K562 (cell line): ENCODE measurements at regions not wholly inside any gene's neighbourhood (a gene's known extent, or its start where the extent isn't known, plus 50 kb on each side); places are given as distances from the start of the nearest gene placed in this dataset.

ENCODE experiments used
- ATAC-seq: fragments of 200-7000 bp; cut with Tn5 transposase; 3 replicates; pipeline ENCODE4 v1.9.1; 2020; ENCODE audit warnings: moderate library complexity
- BruUV-seq: library from RNA; stranded (reverse); fragments of 400-500 nt; replicated peaks from 2 replicates; lab custom pipeline; 2021; lab: Mats Ljungman, UMichigan
- CTCF ChIA-PET: fragments of 300-600 bp; formaldehyde crosslinking; extraction: SDS; loops from one replicate; lab custom pipeline; 2021; ENCODE audit warnings: low intra/inter-chr PET ratio; lab: Yijun Ruan, JAX
- POLR2A ChIA-PET: fragments of 300-600, 350-650 bp; sonication (Branson Sonifier 250); formaldehyde crosslinking; extraction: SDS; loops from one replicate; lab custom pipeline; 2021; ENCODE audit warnings: antibody characterized with exemption, inconsistent platforms; lab: Yijun Ruan, JAX
- DNase-seq, 4 experiments: peaks; one replicate each; pipeline versions ENCODE4 v3.0.0 to v3.0.0-alpha.2; 2011 to 2018; ENCODE audit warnings: low spot score in 3 of 4, mixed read lengths in 3 of 4; ENCODE audit errors: extremely low read depth in 1 of 4
- FAIRE-seq: peaks from 2 replicates; lab custom pipeline; 2011; peaks lifted over from hg19 to GRCh38; lab: Jason Lieb, UNC
- H2AFZ ChIP-seq: 2 replicates; pipeline ENCODE4 v1.6.0; 2011; ENCODE audit warnings: low read depth, low read length, control low read depth, inconsistent platforms
- H3K27ac ChIP-seq: fragments of 200-600 bp; 3 replicates; pipeline ENCODE4 v1.8.0; 2011; ENCODE audit warnings: low read depth, mild to moderate bottlenecking, control low read depth, inconsistent platforms, low read length, moderate library complexity, mixed read lengths; ENCODE audit errors: extremely low read depth
- H3K27me3 ChIP-seq, 2 experiments: fragments of 300-600 bp in 1 of 2; 2 replicates in 1 of 2; 3 replicates in 1 of 2; pipeline versions ENCODE4 v1.6.0 to v1.8.0; 2011; ENCODE audit warnings: inconsistent platforms in 2 of 2, low read length in 2 of 2, mild to moderate bottlenecking in 1 of 2, mixed read lengths in 1 of 2, moderate library complexity in 1 of 2; ENCODE audit not compliant: control insufficient read depth in 2 of 2, insufficient read depth in 2 of 2
- H3K36me3 ChIP-seq: fragments of 300-600 bp; 3 replicates; pipeline ENCODE4 v1.8.0; 2011; ENCODE audit warnings: mild to moderate bottlenecking, low read length, inconsistent platforms; ENCODE audit not compliant: control insufficient read depth, insufficient read depth
- H3K4me1 ChIP-seq, 2 experiments: fragments of 200-600 bp in 1 of 2; replicated peaks in 1 of 2; 2 replicates in 1 of 2; 3 replicates in 1 of 2; pipeline versions ENCODE4 v1.5.1 to v1.8.0; 2011; ENCODE audit warnings: inconsistent platforms in 2 of 2, low read length in 2 of 2, mild to moderate bottlenecking in 1 of 2, mixed read lengths in 1 of 2, moderate library complexity in 1 of 2; ENCODE audit not compliant: control insufficient read depth in 2 of 2, insufficient read depth in 2 of 2
- H3K4me2 ChIP-seq: 2 replicates; pipeline ENCODE4 v1.6.1; 2011; ENCODE audit warnings: low read length, control low read depth, inconsistent platforms, mixed read lengths; ENCODE audit not compliant: insufficient read depth
- H3K4me3 ChIP-seq: fragments of 200-600 bp; sonication (generic), shearing (Covaris generic); 2 replicates; pipeline ENCODE4 v1.5.1; 2016; ENCODE audit warnings: control low read depth, inconsistent platforms
- H3K79me2 ChIP-seq: fragments of 200-600 bp; 3 replicates; pipeline ENCODE4 v1.8.0; 2011; ENCODE audit warnings: low read length, inconsistent platforms; ENCODE audit not compliant: control insufficient read depth, insufficient read depth
- H3K9ac ChIP-seq, 2 experiments: 2 replicates each; pipeline versions ENCODE4 v1.6.0 to v1.6.1; 2011; ENCODE audit warnings: low read depth in 2 of 2, low read length in 2 of 2, control low read depth in 1 of 2, inconsistent platforms in 1 of 2, mild to moderate bottlenecking in 1 of 2, mixed read lengths in 1 of 2; ENCODE audit not compliant: insufficient read depth in 1 of 2
- H3K9me1 ChIP-seq: one replicate; pipeline ENCODE4 v1.6.0; 2011; ENCODE audit warnings: inconsistent platforms, mild to moderate bottlenecking, low read length, moderate library complexity; ENCODE audit not compliant: control insufficient read depth, insufficient read depth
- H3K9me3 ChIP-seq: replicated peaks from 2 replicates; pipeline ENCODE4 v1.5.1; 2011; ENCODE audit warnings: low read depth, low read length, inconsistent platforms; ENCODE audit not compliant: control insufficient read depth, insufficient read depth
- H4K20me1 ChIP-seq: replicated peaks from 2 replicates; pipeline ENCODE4 v1.6.1; 2011; ENCODE audit warnings: low read length, inconsistent platforms, mixed read lengths; ENCODE audit not compliant: control insufficient read depth, insufficient read depth
- KAT8 ChIP-seq: fragments of 450-650 bp; IDR thresholded peaks from 2 replicates; pipeline ENCODE4 v1.6.1; 2016; ENCODE audit warnings: low read depth, mild to moderate bottlenecking
- MTA3 ChIP-seq: fragments of 450-650 bp; formaldehyde crosslinking; IDR thresholded peaks from 2 replicates; pipeline ENCODE4 v1.6.1; 2017; ENCODE audit warnings: mild to moderate bottlenecking, borderline replicate concordance
- POLR3A ChIP-seq: IDR thresholded peaks from 2 replicates; pipeline ENCODE4 v1.6.1; 2011; ENCODE audit warnings: borderline replicate concordance, mild to moderate bottlenecking, moderate library complexity; ENCODE audit not compliant: insufficient read length, insufficient read depth; ENCODE audit errors: extremely low read depth
- PPARD ChIP-seq: fragments of 250-450 bp; sonication (Bioruptor Pico); IDR thresholded peaks from 2 replicates; pipeline ENCODE4 v1.8.0; 2022; ENCODE audit warnings: inconsistent platforms, mild to moderate bottlenecking, moderate library complexity
- ZNF140 ChIP-seq: fragments of 250-450 bp; sonication (Bioruptor Pico); IDR thresholded peaks from 2 replicates; pipeline ENCODE4 v1.8.0; 2021; ENCODE audit warnings: moderate library complexity, mild to moderate bottlenecking, inconsistent platforms
- WGBS: fragments of 100-300 bp; shearing (Covaris generic); methylation state at CpG from one replicate; pipeline ENCODE4 v1.1.6; 2016; ENCODE audit warnings: low coverage, mixed read lengths; ENCODE audit not compliant: insufficient coverage; ENCODE audit errors: missing lambda C conversion rate; 5-methylcytosine and 5-hydroxymethylcytosine counted together
- in situ Hi-C: fragments of 300-500 bp; cut with MboI; formaldehyde crosslinking; loops from 4 replicates; pipeline ENCODE4 v1.15.0; 2018; ENCODE audit warnings: inconsistent platforms, mixed read lengths
- intact Hi-C: fragments of 100-400 bp; cut with micrococcal nuclease; formaldehyde crosslinking; loops from 2 replicates; pipeline ENCODE4 v1.14.2; 2022
- TF ChIP-seq, protein P1 (sequence below): fragments of 450-650 bp; IDR thresholded peaks from 2 replicates; pipeline ENCODE4 v1.6.1; 2016; ENCODE audit warnings: low read depth
- TF ChIP-seq, protein P2 (sequence below): fragments of 450-650 bp; IDR thresholded peaks from 2 replicates; pipeline ENCODE4 v1.6.1; 2016; ENCODE audit warnings: missing biosample characterization, missing genetic modification characterization

DNA sequence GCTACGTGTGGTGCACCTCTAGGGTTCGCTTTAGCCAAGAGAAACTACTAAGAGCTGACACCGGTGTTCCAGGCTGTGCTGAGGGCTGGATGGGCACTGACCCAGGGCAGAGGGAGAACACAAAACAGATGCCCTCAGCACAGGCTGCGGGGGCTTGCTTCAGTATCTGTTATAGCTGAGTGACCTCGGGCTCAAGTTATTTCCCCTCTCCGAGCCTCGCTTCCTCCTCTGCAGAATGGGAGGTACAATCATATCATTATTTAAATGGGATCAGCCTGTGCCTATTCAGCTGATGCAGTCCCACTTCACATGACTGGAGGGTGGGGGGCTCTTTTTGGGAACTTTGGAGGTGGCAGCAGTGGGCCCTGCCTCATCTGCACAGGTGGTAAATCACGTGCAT lies 156.1 kb upstream of the APCDD1 start (continued):
- TF ChIP-seq, protein P1, sequence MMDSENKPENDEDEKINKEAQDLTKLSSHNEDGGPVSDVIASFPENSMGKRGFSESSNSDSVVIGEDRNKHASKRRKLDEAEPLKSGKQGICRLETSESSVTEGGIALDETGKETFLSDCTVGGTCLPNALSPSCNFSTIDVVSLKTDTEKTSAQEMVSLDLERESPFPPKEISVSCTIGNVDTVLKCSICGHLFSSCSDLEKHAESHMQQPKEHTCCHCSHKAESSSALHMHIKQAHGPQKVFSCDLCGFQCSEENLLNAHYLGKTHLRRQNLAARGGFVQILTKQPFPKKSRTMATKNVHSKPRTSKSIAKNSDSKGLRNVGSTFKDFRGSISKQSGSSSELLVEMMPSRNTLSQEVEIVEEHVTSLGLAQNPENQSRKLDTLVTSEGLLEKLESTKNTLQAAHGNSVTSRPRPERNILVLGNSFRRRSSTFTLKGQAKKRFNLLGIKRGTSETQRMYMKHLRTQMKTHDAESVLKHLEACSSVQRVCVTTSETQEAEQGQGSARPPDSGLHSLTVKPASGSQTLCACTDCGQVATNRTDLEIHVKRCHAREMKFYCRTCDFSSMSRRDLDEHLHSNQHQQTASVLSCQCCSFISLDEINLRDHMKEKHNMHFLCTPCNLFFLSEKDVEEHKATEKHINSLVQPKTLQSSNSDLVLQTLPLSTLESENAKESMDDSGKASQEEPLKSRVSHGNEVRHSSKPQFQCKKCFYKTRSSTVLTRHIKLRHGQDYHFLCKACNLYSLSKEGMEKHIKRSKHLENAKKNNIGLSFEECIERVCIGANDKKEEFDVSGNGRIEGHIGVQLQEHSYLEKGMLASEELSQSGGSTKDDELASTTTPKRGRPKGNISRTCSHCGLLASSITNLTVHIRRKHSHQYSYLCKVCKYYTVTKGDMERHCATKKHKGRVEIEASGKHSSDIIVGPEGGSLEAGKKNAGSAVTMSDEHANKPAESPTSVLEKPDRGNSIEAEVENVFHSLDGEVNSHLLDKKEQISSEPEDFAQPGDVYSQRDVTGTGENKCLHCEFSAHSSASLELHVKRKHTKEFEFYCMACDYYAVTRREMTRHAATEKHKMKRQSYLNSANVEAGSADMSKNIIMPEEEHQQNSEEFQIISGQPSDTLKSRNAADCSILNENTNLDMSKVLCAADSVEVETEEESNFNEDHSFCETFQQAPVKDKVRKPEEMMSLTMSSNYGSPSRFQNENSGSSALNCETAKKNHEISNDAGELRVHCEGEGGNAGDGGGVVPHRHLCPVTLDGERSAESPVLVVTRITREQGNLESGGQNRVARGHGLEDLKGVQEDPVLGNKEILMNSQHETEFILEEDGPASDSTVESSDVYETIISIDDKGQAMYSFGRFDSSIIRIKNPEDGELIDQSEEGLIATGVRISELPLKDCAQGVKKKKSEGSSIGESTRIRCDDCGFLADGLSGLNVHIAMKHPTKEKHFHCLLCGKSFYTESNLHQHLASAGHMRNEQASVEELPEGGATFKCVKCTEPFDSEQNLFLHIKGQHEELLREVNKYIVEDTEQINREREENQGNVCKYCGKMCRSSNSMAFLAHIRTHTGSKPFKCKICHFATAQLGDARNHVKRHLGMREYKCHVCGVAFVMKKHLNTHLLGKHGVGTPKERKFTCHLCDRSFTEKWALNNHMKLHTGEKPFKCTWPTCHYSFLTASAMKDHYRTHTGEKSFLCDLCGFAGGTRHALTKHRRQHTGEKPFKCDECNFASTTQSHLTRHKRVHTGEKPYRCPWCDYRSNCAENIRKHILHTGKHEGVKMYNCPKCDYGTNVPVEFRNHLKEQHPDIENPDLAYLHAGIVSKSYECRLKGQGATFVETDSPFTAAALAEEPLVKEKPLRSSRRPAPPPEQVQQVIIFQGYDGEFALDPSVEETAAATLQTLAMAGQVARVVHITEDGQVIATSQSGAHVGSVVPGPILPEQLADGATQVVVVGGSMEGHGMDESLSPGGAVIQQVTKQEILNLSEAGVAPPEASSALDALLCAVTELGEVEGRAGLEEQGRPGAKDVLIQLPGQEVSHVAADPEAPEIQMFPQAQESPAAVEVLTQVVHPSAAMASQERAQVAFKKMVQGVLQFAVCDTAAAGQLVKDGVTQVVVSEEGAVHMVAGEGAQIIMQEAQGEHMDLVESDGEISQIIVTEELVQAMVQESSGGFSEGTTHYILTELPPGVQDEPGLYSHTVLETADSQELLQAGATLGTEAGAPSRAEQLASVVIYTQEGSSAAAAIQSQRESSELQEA, result no peak
- no peak for TF ChIP-seq KAT8
- TF ChIP-seq, all 486 proteins: peak for 0

DNA sequence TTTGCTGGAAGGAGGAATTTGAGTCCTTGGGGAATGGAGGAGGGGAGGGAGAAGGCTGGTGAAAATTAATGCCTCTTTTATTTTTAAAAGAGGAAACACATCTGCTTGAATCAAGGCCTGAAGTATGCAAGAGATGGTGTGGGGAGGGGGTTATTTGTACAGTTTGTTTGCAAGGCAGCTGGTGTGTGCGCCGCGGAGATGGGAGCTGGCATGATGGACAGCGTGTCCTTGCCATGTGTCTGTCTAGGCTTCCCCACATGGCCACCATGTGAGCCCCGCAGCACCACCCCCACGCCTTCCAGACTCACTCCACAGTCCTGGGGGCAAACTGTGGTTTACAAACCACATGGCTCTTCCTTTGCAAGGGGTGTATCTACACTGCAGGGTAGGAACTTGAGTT lies 154.8 kb upstream of the APCDD1 start:
- ChIA-PET CTCF (no interaction called here), POLR2A (no interaction called here)
- no peak for FAIRE-seq
- Histone ChIP-seq H3K27me3 (peaks cover 10 to 45% of the 10 kb centered on the region in 2 experiments; a peak in 4 of 5 replicates), H3K9ac (no peak overlapping the region), H3K4me3 (no peak overlapping the region), H3K4me1 (no peaks in the 10 kb centered on the region), H4K20me1 (no peaks in the 10 kb centered on the region), H2AFZ (no peak overlapping the region), H3K27ac (no peak overlapping the region), H3K4me2 (no peak overlapping the region), H3K36me3 (no peaks in the 10 kb centered on the region), H3K9me1 (no peaks in the 10 kb centered on the region), H3K9me3 (no peaks in the 10 kb centered on the region), H3K79me2 (no peaks in the 10 kb centered on the region)
- DNase-seq, result no peak
- intact Hi-C loops, result no loop called here
- no peak for ATAC-seq
- no TSS peak for BruUV-seq
- 0% methylated on average over 6 of the region's 6 CpGs for WGBS
- in situ Hi-C loops, result no loop called here
- TF ChIP-seq MTA3 (no peak), ZNF140 (CRISPR knock-in tag) (no peak), POLR3A (no peak), PPARD (CRISPR knock-in tag) (no peak)
- TF ChIP-seq, protein P2, sequence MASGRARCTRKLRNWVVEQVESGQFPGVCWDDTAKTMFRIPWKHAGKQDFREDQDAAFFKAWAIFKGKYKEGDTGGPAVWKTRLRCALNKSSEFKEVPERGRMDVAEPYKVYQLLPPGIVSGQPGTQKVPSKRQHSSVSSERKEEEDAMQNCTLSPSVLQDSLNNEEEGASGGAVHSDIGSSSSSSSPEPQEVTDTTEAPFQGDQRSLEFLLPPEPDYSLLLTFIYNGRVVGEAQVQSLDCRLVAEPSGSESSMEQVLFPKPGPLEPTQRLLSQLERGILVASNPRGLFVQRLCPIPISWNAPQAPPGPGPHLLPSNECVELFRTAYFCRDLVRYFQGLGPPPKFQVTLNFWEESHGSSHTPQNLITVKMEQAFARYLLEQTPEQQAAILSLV (tag), result no peak
